HFFc6 (cell line): ENCODE measurements at regions not wholly inside any gene's neighbourhood (a gene's known extent, or its start where the extent isn't known, plus 50 kb on each side); places are given as distances from the start of the nearest gene placed in this dataset.

Experiments used
- DNase-seq: peaks from one replicate; pipeline ENCODE4 v3.0.0-alpha.2; 2018
- H3K27ac Mint-ChIP-seq: 2 replicates; pipeline ENCODE4 v1.8.0; 2020; ENCODE audit warnings: mild to moderate bottlenecking, mixed read lengths
- H3K27me3 Mint-ChIP-seq: 2 replicates; pipeline ENCODE4 v1.8.0; 2021; ENCODE audit warnings: mild to moderate bottlenecking, moderate library complexity, mixed read lengths; ENCODE audit not compliant: insufficient read depth
- H3K36me3 Mint-ChIP-seq: 2 replicates; pipeline ENCODE4 v1.8.0; 2021; ENCODE audit warnings: low read depth, mixed read lengths
- H3K4me1 Mint-ChIP-seq: 2 replicates; pipeline ENCODE4 v1.8.0; 2020; ENCODE audit warnings: low read depth, mixed read lengths
- H3K4me3 Mint-ChIP-seq: 2 replicates; pipeline ENCODE4 v1.8.0; 2020; ENCODE audit warnings: mild to moderate bottlenecking, moderate library complexity, mixed read lengths
- H3K9me3 Mint-ChIP-seq: 2 replicates; pipeline ENCODE4 v1.8.0; 2020; ENCODE audit warnings: mild to moderate bottlenecking, mixed read lengths
- CTCF ChIP-seq: fragments of 200-600 bp; sonication (generic); IDR thresholded peaks from 2 replicates; pipeline ENCODE4 v1.5.0; 2021; ENCODE audit warnings: antibody characterized with exemption, mild to moderate bottlenecking

DNA sequence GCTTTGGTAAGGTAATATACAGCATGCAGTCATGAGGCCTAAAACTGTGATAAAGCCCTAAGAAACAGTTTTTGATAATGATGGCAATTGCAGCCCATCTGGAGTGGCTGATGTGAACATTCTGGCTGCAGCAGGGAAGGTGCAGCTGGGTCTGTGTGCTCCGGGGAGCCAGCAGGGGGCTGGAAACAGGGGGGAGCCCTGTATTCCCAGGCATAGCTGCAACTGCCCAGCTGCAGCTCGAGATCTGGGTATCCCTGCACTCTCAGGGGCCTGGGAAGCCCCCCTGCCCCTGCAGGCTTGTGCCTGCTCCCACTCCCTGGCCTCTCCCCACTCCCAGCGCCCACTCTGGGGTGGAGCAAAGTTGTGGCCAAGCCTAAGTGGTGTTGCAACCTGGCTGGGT, 95.6 kb downstream of the RRAGB start:
- TF ChIP-seq CTCF = no peak

DNA sequence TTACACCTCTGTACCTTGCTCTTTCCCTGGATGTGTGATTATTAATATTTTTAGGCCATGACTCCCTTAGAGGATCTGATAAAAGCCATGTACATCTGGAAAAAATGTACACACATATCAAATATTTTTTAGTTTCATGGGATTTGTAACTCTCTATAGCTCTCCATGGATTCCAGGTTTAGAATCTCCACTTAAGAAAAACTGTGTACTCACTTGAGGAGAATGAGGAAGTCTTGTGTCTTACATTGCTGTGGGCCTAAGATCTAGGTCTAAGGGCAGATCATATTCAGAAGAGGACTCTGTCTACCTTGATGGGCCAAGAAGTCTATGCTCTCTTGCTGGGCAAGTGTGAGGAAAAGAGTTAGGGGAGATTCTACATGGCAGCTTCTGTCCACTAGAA, 98.0 kb downstream of the RRAGB start:
- no peak overlapping the region for H3K4me3 Mint-ChIP-seq
- DNase-seq = no peak
- peaks cover under 1% of the 10 kb centered on the region; the same call in 1 of the 2 replicates for H3K27me3 Mint-ChIP-seq
- H3K9me3 Mint-ChIP-seq = no peaks in the 10 kb centered on the region; the same call in 1 of the 2 replicates
- no peak for TF ChIP-seq CTCF
- no peaks in the 10 kb centered on the region for H3K36me3 Mint-ChIP-seq
- H3K27ac Mint-ChIP-seq = no peak overlapping the region
- no peaks in the 10 kb centered on the region for H3K4me1 Mint-ChIP-seq

More for the DNA sequence above, 95.6 kb downstream of the RRAGB start:
- Mint-ChIP-seq H3K4me1 (no peaks in the 10 kb centered on the region), H3K36me3 (no peaks in the 10 kb centered on the region), H3K9me3 (no peaks in the 10 kb centered on the region; the same call in 1 of the 2 replicates), H3K27me3 (peaks cover 2% of the 10 kb centered on the region; the same call in 1 of the 2 replicates), H3K27ac (no peak overlapping the region), H3K4me3 (no peak overlapping the region)
- DNase-seq = no peak

- Mint-ChIP-seq H3K27ac (no peak overlapping the region), H3K4me1 (no peaks in the 10 kb centered on the region), H3K36me3 (no peaks in the 10 kb centered on the region), H3K27me3 (no peaks in the 10 kb centered on the region; the same call in 1 of the 2 replicates), H3K4me3 (no peak overlapping the region), H3K9me3 (no peaks in the 10 kb centered on the region)
- TF ChIP-seq CTCF = no peak
- DNase-seq = no peak
These were observed 98.5 kb downstream of the RRAGB start for GRCh38 chrX:55816023-55816422.

DNA sequence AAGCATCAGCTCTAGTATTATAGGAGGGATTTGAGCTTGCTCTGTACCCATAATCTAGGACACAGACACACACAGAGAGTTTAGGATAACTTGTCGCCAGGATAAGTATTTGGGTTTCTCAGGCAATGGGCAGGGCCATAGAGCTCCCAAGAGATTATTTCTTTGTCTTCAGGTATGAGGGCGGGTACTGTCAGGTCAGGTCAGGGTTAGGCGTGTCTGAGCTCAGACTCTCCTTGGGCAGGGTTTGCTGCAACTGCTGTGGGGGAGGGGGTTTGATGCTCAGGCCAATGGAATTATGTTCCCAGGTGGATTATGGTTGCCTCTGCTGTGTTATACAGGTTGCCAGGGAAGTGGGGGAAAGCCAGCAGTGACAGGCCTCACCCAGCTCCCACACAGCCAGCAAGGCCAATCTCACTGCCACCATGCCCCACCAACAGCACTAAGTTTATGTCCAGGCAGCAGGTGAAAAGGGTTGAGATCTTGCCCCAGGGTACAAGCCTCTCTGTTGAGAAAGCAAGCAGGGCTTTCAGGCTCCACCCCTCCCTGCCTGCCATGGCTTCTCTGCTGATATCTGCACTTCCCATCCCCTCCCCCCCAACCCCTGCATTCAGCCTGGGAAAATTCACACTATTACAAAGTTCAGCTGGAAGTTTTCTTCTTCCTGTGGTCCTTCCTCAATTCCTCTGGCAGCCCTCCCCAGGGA, 101.3 kb downstream of the RRAGB start:
- Mint-ChIP-seq H3K36me3 (no peaks in the 10 kb centered on the region), H3K9me3 (peaks cover under 1% of the 10 kb centered on the region; the same call in 1 of the 2 replicates)

GRCh38 chrX:55839485-55839884, 121.9 kb downstream of the RRAGB start:
- no peak overlapping the region for H3K27ac Mint-ChIP-seq
- no peaks in the 10 kb centered on the region for H3K27me3 Mint-ChIP-seq
- no peak for TF ChIP-seq CTCF
- H3K9me3 Mint-ChIP-seq = peaks cover 16% of the 10 kb centered on the region
- H3K4me1 Mint-ChIP-seq = no peaks in the 10 kb centered on the region
- DNase-seq = no peak
- no peak overlapping the region for H3K4me3 Mint-ChIP-seq
- no peaks in the 10 kb centered on the region for H3K36me3 Mint-ChIP-seq

More for the DNA sequence above, 101.3 kb downstream of the RRAGB start:
- no peak for DNase-seq
- no peak for TF ChIP-seq CTCF
- no peak overlapping the region for H3K4me3 Mint-ChIP-seq
- H3K27me3 Mint-ChIP-seq = no peaks in the 10 kb centered on the region; the same call in 1 of the 2 replicates
- H3K4me1 Mint-ChIP-seq = no peaks in the 10 kb centered on the region
- no peak overlapping the region for H3K27ac Mint-ChIP-seq
